GM23248 (cell line): ENCODE measurements at regions not wholly inside any gene's neighbourhood (a gene's known extent, or its start where the extent isn't known, plus 50 kb on each side); places are given as distances from the start of the nearest gene placed in this dataset.

Source experiments
- DNase-seq: peaks from one replicate; pipeline ENCODE4 v3.0.0-alpha.2; 2015
- H2AFZ ChIP-seq: fragments of 200-600 bp; sonication (generic); 2 replicates; pipeline ENCODE4 v1.6.1; 2016; ENCODE audit warnings: antibody characterized with exemption
- H3F3A ChIP-seq: fragments of 200-600 bp; sonication (generic); 2 replicates; pipeline ENCODE4 v1.6.1; 2016; ENCODE audit warnings: mild to moderate bottlenecking, antibody characterized with exemption, mixed run types; ENCODE audit not compliant: insufficient read depth
- H3K27ac ChIP-seq: fragments of 200-600 bp; sonication (generic); 2 replicates; pipeline ENCODE4 v1.5.1; 2016; ENCODE audit warnings: mild to moderate bottlenecking
- H3K27me3 ChIP-seq: fragments of 200-600 bp; sonication (generic); replicated peaks from 2 replicates; pipeline ENCODE4 v1.6.1; 2016; ENCODE audit warnings: mild to moderate bottlenecking; ENCODE audit not compliant: insufficient read depth
- H3K36me3 ChIP-seq: fragments of 200-600 bp; sonication (generic); 2 replicates; pipeline ENCODE4 v1.6.1; 2016; ENCODE audit warnings: low read depth, mild to moderate bottlenecking
- H3K4me1 ChIP-seq: fragments of 200-600 bp; sonication (generic); 2 replicates; pipeline ENCODE4 v1.6.1; 2016; ENCODE audit warnings: mild to moderate bottlenecking; ENCODE audit not compliant: insufficient read depth
- H3K4me2 ChIP-seq: fragments of 200-600 bp; sonication (generic); one replicate; pipeline ENCODE4 v1.6.1; 2016; ENCODE audit warnings: mild to moderate bottlenecking; ENCODE audit not compliant: unreplicated experiment
- H3K4me3 ChIP-seq: fragments of 200-600 bp; sonication (generic); 2 replicates; pipeline ENCODE4 v1.5.1; 2016; ENCODE audit warnings: mild to moderate bottlenecking
- H3K79me2 ChIP-seq: fragments of 200-600 bp; sonication (generic); 2 replicates; pipeline ENCODE4 v1.6.1; 2016; ENCODE audit warnings: mild to moderate bottlenecking; ENCODE audit not compliant: insufficient read depth
- H3K9ac ChIP-seq: fragments of 200-600 bp; sonication (generic); 2 replicates; pipeline ENCODE4 v1.6.1; 2016; ENCODE audit warnings: mild to moderate bottlenecking
- H3K9me2 ChIP-seq: fragments of 200-600 bp; sonication (generic); 2 replicates; pipeline ENCODE4 v1.6.1; 2016; ENCODE audit warnings: mixed run types, mild to moderate bottlenecking, moderate library complexity; ENCODE audit not compliant: insufficient read depth
- H3K9me3 ChIP-seq: fragments of 200-600 bp; sonication (generic); one replicate; pipeline ENCODE4 v1.6.1; 2017; ENCODE audit warnings: low read depth
- H4K20me1 ChIP-seq: fragments of 200-600 bp; sonication (generic); 2 replicates; pipeline ENCODE4 v1.6.0; 2016; ENCODE audit not compliant: insufficient read depth
- EZH2 ChIP-seq: fragments of 200-600 bp; sonication (generic); IDR thresholded peaks from 2 replicates; pipeline ENCODE4 v1.6.1; 2018; ENCODE audit warnings: antibody characterized with exemption, mild to moderate bottlenecking; ENCODE audit not compliant: insufficient read depth, poor library complexity, severe bottlenecking
- EZH2phosphoT487 ChIP-seq: fragments of 200-600 bp; sonication (generic); IDR thresholded peaks from 2 replicates; pipeline ENCODE4 v1.6.1; 2018; ENCODE audit warnings: antibody characterized with exemption, moderate library complexity, mild to moderate bottlenecking, low read depth; ENCODE audit not compliant: insufficient read depth
- WGBS, 2 experiments: methylation state at CpG; one replicate each; pipeline ENCODE4 v1.1.6; 2015 to 2017; ENCODE audit warnings: low lambda C conversion rate in 2 of 2, low coverage in 1 of 2; ENCODE audit errors: missing lambda C conversion rate in 2 of 2; 5-methylcytosine and 5-hydroxymethylcytosine counted together
- in situ Hi-C: fragments of 300-500 bp; cut with MboI; formaldehyde crosslinking; loops from 2 replicates; pipeline ENCODE4 v1.15.0; 2020

GRCh38 chr2:38467768-38468455, 90.8 kb upstream of the ATL2 start:
- Histone ChIP-seq H3K27me3 (peaks cover 62% of the 10 kb centered on the region), H3K27ac (no peak overlapping the region), H3K36me3 (no peaks in the 10 kb centered on the region), H2AFZ (no peak overlapping the region), H3F3A (no peaks in the 10 kb centered on the region), H3K4me3 (no peak overlapping the region), H3K9ac (no peak overlapping the region), H3K4me2 (no peak overlapping the region), H3K79me2 (no peaks in the 10 kb centered on the region), H4K20me1 (no peaks in the 10 kb centered on the region), H3K9me2 (no peaks in the 10 kb centered on the region), H3K9me3 (no peaks in the 10 kb centered on the region), H3K4me1 (no peaks in the 10 kb centered on the region)
- 35 to 45% methylated on average over 3 of the region's 3 CpGs for WGBS, 2 experiments
- no peak for DNase-seq
- no peak for TF ChIP-seq EZH2phosphoT487
- no peak for TF ChIP-seq EZH2
- in situ Hi-C loops, result no loop called here

GRCh38 chr2:38466876-38467767, 90.0 kb upstream of the ATL2 start:
- no peaks in the 10 kb centered on the region for H3K36me3 ChIP-seq

GRCh38 chr2:38466409-38466808, 89.3 kb upstream of the ATL2 start:
- Histone ChIP-seq H3K9me2 (no peaks in the 10 kb centered on the region), H3K36me3 (no peaks in the 10 kb centered on the region), H3K4me3 (no peak overlapping the region), H3K4me2 (no peak overlapping the region), H3F3A (peaks cover 9% of the 10 kb centered on the region), H3K79me2 (no peaks in the 10 kb centered on the region), H3K27ac (no peak overlapping the region), H3K27me3 (peaks cover 50% of the 10 kb centered on the region), H3K9me3 (no peaks in the 10 kb centered on the region), H3K9ac (no peak overlapping the region), H3K4me1 (0 out of 2 replicates have a peak, but pooled peaks cover 4% of the 10 kb centered on the region), H2AFZ (no peak overlapping the region), H4K20me1 (no peaks in the 10 kb centered on the region)
- 65 to 71% methylated on average over 5 of the region's 5 CpGs for WGBS, 2 experiments
- DNase-seq, result no peak
- in situ Hi-C loops, result no loop called here
- TF ChIP-seq EZH2phosphoT487, result no peak
- no peak for TF ChIP-seq EZH2

More at GRCh38 chr2:38466876-38467767, 90.0 kb upstream of the ATL2 start:
- Histone ChIP-seq H3K4me2 (no peak overlapping the region), H4K20me1 (no peaks in the 10 kb centered on the region), H3K9ac (no peak overlapping the region), H3K4me1 (0 out of 2 replicates have a peak, but pooled peaks cover 4% of the 10 kb centered on the region), H3K9me2 (no peaks in the 10 kb centered on the region), H3K4me3 (no peak overlapping the region), H2AFZ (no peak overlapping the region), H3K9me3 (no peaks in the 10 kb centered on the region), H3K79me2 (no peaks in the 10 kb centered on the region), H3K27ac (no peak overlapping the region), H3F3A (peaks cover 7% of the 10 kb centered on the region), H3K27me3 (peaks cover 55% of the 10 kb centered on the region)
- in situ Hi-C loops, result no loop called here
- 45 to 49% methylated on average over 10 to 11 of the region's 11 CpGs for WGBS, 2 experiments
- no peak for TF ChIP-seq EZH2phosphoT487
- no peak for TF ChIP-seq EZH2
- no peak for DNase-seq

- Histone ChIP-seq H3K27me3 (peaks cover 51% of the 10 kb centered on the region), H2AFZ (no peak overlapping the region), H4K20me1 (no peaks in the 10 kb centered on the region), H3K9me2 (no peaks in the 10 kb centered on the region), H3K4me2 (no peak overlapping the region), H3K9me3 (no peaks in the 10 kb centered on the region), H3K36me3 (no peaks in the 10 kb centered on the region), H3K79me2 (no peaks in the 10 kb centered on the region), H3K4me3 (no peak overlapping the region), H3K27ac (no peak overlapping the region), H3K4me1 (0 out of 2 replicates have a peak, but pooled peaks cover 4% of the 10 kb centered on the region), H3F3A (peaks cover 9% of the 10 kb centered on the region), H3K9ac (no peak overlapping the region)
- in situ Hi-C loops, result no loop called here
- 54 to 71% methylated on average over 4 of the region's 4 CpGs for WGBS, 2 experiments
- DNase-seq, result peak; percentile 49
- TF ChIP-seq EZH2 (no peak), EZH2phosphoT487 (no peak)
Observed at GRCh38 chr2:38465789-38466127, 88.7 kb upstream of the ATL2 start.
